ENCODE measurements at regions not wholly inside any gene's neighbourhood (a gene's known extent, or its start where the extent isn't known, plus 50 kb on each side); places are given as distances from the start of the nearest gene placed in this dataset.

- Histone ChIP-seq H3K4me1 (ENCODE audit: low read depth) (no peaks in the 10 kb centered on the region), H3K36me3 (ENCODE audit: low read depth) (no peaks in the 10 kb centered on the region), H3K4me3 (no peak overlapping the region), H3K9me3 (no peaks in the 10 kb centered on the region)
- ATAC-seq (no peak), DNase-seq (no peak)
- intact Hi-C loops (cut with DNase I, micrococcal nuclease) = no loop called here
- TF ChIP-seq, protein P1, sequence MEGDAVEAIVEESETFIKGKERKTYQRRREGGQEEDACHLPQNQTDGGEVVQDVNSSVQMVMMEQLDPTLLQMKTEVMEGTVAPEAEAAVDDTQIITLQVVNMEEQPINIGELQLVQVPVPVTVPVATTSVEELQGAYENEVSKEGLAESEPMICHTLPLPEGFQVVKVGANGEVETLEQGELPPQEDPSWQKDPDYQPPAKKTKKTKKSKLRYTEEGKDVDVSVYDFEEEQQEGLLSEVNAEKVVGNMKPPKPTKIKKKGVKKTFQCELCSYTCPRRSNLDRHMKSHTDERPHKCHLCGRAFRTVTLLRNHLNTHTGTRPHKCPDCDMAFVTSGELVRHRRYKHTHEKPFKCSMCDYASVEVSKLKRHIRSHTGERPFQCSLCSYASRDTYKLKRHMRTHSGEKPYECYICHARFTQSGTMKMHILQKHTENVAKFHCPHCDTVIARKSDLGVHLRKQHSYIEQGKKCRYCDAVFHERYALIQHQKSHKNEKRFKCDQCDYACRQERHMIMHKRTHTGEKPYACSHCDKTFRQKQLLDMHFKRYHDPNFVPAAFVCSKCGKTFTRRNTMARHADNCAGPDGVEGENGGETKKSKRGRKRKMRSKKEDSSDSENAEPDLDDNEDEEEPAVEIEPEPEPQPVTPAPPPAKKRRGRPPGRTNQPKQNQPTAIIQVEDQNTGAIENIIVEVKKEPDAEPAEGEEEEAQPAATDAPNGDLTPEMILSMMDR (IDR thresholded peaks at IDR 0.05) = no peak
These were observed 59.5 kb downstream of the FZD1 start for GRCh38 chr7:91323626-91324158.

DNA sequence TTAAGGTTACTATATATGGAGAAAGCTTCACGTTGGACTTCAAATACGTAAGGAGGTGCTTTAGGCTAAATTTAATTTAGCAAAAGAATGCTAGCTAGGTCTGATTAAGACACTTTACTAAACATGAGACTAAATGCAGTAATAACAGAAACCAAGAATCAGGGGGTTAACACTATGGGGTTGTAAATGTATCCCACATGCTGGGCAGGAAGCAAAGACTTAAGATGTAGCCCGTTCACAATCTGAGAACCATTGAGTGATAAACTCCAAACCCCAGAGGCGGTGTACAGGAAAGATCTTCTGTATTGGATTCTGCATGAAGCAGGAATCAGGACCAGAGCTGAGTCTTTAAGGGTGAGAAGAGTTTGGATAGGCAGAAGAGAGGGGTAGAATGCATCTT lies 60.4 kb downstream of the FZD1 start:
- Histone ChIP-seq H3K4me1 (ENCODE audit: low read depth) (no peaks in the 10 kb centered on the region), H3K9me3 (no peaks in the 10 kb centered on the region), H3K36me3 (ENCODE audit: low read depth) (no peaks in the 10 kb centered on the region), H3K4me3 (no peak overlapping the region)
- ATAC-seq (no peak), DNase-seq (no peak)
- TF ChIP-seq, protein P1 (IDR thresholded peaks at IDR 0.05) = no peak
- intact Hi-C loops (cut with DNase I, micrococcal nuclease) = no loop called here

GRCh38 chr7:91325726-91326125 lies 61.5 kb downstream of the FZD1 start:
- ATAC-seq (no peak), DNase-seq (no peak)
- no peaks in the 10 kb centered on the region for H3K9me3 ChIP-seq
- no peak overlapping the region for H3K4me3 ChIP-seq
- TF ChIP-seq, protein P1 (IDR thresholded peaks at IDR 0.05) = no peak
- no peaks in the 10 kb centered on the region for H3K4me1 ChIP-seq (ENCODE audit: low read depth)
- intact Hi-C loops (cut with DNase I, micrococcal nuclease) = no loop called here
- no peaks in the 10 kb centered on the region for H3K36me3 ChIP-seq (ENCODE audit: low read depth)

GRCh38 chr7:91326516-91327199 lies 62.4 kb downstream of the FZD1 start:
- Histone ChIP-seq H3K4me3 (no peak overlapping the region), H3K4me1 (ENCODE audit: low read depth) (no peaks in the 10 kb centered on the region), H3K36me3 (ENCODE audit: low read depth) (no peaks in the 10 kb centered on the region), H3K9me3 (no peaks in the 10 kb centered on the region)
- TF ChIP-seq, protein P1 (IDR thresholded peaks at IDR 0.05) = no peak
- ATAC-seq (no peak), DNase-seq (no peak)
- intact Hi-C loops (cut with DNase I, micrococcal nuclease) = no loop called here

GRCh38 chr7:91327346-91327745 lies 63.1 kb downstream of the FZD1 start:
- TF ChIP-seq, protein P1 (IDR thresholded peaks at IDR 0.05) = no peak
- Histone ChIP-seq H3K4me1 (ENCODE audit: low read depth) (no peaks in the 10 kb centered on the region), H3K36me3 (ENCODE audit: low read depth) (no peaks in the 10 kb centered on the region), H3K9me3 (no peaks in the 10 kb centered on the region), H3K4me3 (no peak overlapping the region)
- DNase-seq (no peak), ATAC-seq (no peak)
- intact Hi-C loops (cut with DNase I, micrococcal nuclease) = no loop called here
